BE2C (cell line): ENCODE measurements at regions not wholly inside any gene's neighbourhood (a gene's known extent, or its start where the extent isn't known, plus 50 kb on each side); places are given as distances from the start of the nearest gene placed in this dataset.

Experiments
- DNase-seq: peaks from one replicate; pipeline ENCODE4 v3.0.0-alpha.2; 2020
- H3K27me3 ChIP-seq: fragments of 250-450 bp; sonication (Bioruptor Pico); 2 replicates; pipeline ENCODE4 v1.5.1; 2020; ENCODE audit warnings: mild to moderate bottlenecking
- H3K36me3 ChIP-seq: fragments of 250-450 bp; sonication (Bioruptor Pico); 2 replicates; pipeline ENCODE4 v1.5.1; 2020; ENCODE audit warnings: mild to moderate bottlenecking
- H3K4me1 ChIP-seq: fragments of 250-450 bp; sonication (Bioruptor Pico); 2 replicates; pipeline ENCODE4 v1.5.1; 2020
- H3K4me3 ChIP-seq: 2 replicates; pipeline ENCODE4 v1.5.1; 2011; ENCODE audit warnings: low read depth, low read length
- H3K9me3 ChIP-seq: fragments of 250-450 bp; sonication (Bioruptor Pico); 2 replicates; pipeline ENCODE4 v1.5.1; 2020
- TF ChIP-seq, protein P1 (sequence below): IDR thresholded peaks from 2 replicates; pipeline ENCODE4 v1.5.1; 2012; ENCODE audit warnings: mild to moderate bottlenecking, low read depth, low read length

DNA sequence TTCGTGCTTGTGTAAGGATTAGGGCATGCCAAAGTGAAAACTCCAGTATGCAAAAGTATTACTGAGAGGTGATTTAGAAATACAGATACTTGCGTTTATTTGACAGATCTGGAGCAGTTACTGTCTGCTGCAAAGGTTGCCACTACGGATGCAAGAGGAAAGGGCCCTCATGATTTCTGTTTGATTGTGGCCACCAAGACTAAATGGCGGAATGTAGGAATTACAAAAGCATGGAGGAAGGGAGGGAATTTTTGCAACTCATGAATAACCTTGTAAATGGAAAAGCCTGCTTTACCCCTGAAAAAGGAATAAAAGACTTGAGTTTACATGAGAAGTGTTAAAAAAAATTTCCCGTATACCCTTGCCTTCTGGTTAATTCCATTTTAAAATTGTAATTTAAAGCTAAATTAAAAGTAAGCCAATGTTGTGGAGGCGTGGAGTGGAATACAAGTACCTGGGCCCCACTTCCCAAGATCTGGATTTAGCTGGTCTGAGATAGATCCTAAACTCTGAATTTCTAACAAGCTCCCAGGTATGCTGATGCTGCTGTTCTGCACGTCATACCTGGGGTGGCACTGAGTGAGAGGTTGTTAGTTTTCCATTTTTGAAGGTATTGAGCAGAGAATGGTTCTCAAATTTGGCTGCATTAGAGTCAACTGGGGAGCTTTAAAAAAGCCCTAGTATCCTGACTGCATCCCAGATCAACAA is 56.6 kb upstream of the NKX2-2 start:
- no peak overlapping the region for H3K4me3 ChIP-seq
- TF ChIP-seq, protein P1, sequence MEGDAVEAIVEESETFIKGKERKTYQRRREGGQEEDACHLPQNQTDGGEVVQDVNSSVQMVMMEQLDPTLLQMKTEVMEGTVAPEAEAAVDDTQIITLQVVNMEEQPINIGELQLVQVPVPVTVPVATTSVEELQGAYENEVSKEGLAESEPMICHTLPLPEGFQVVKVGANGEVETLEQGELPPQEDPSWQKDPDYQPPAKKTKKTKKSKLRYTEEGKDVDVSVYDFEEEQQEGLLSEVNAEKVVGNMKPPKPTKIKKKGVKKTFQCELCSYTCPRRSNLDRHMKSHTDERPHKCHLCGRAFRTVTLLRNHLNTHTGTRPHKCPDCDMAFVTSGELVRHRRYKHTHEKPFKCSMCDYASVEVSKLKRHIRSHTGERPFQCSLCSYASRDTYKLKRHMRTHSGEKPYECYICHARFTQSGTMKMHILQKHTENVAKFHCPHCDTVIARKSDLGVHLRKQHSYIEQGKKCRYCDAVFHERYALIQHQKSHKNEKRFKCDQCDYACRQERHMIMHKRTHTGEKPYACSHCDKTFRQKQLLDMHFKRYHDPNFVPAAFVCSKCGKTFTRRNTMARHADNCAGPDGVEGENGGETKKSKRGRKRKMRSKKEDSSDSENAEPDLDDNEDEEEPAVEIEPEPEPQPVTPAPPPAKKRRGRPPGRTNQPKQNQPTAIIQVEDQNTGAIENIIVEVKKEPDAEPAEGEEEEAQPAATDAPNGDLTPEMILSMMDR, result no peak
- no peak for DNase-seq
- H3K9me3 ChIP-seq, result no peaks in the 10 kb centered on the region
- no peaks in the 10 kb centered on the region for H3K36me3 ChIP-seq
- no peaks in the 10 kb centered on the region for H3K4me1 ChIP-seq
- peaks cover 27% of the 10 kb centered on the region for H3K27me3 ChIP-seq

DNA sequence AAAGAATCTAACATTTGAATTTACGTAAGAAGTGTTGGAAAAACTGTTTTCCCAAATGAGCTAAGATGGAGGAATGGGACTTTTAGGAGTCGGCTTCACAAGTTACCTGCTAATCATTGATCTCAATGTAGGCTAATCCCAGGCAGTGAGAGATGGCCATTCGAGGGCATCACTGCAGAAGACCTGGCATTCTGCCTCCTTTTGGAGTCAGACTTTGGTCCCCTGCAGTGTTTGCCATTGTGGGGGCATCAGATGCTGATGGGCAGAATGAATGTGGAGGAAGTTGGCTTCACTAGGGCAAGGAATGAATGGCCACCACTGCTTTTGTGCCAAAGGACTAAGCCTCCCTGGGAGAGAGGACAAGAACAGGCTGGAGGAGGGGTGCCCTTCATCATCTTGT is 55.7 kb upstream of the NKX2-2 start:
- DNase-seq, result no peak
- TF ChIP-seq, protein P1, result no peak
- Histone ChIP-seq H3K4me1 (no peaks in the 10 kb centered on the region), H3K9me3 (no peaks in the 10 kb centered on the region), H3K4me3 (no peak overlapping the region), H3K27me3 (peaks cover 29% of the 10 kb centered on the region), H3K36me3 (no peaks in the 10 kb centered on the region)

DNA sequence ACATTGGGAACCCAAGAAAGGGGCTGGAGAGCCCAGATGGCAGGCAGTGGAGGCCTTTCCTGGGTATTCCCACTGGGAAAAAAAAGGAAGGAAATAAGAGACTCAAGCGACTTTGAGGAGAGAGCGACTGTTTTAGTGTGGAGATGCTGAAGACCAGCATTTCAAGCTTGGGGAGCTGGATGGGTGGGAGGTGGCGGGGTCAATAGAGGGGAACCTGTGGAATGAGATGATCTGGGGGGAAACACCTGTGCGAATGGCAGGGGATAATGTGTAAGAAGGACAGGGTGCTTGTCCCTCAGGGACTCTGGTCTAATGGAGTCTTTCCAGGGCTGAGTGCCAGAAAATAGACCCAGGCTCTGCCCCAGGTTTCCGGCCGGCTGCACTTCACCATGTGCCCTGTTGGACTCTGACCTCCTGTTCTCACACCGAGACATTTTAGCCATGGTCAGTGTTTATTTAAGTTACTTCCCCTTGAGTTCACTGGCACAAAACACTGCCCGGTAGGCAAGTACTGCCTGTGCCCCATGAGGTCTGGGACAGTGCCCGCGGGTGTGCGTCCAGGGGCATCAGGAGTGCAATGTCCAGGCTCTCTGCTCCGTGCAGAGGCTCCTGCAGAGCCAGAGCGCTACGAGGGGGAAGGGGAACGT is 50.4 kb upstream of the NKX2-2 start:
- H3K27me3 ChIP-seq, result peaks cover 41% of the 10 kb centered on the region
- no peak for DNase-seq
- H3K36me3 ChIP-seq, result no peaks in the 10 kb centered on the region
- TF ChIP-seq, protein P1, result no peak
- no peak overlapping the region for H3K4me3 ChIP-seq
- H3K9me3 ChIP-seq, result no peaks in the 10 kb centered on the region
- H3K4me1 ChIP-seq, result no peaks in the 10 kb centered on the region
